H1 (cell line): ENCODE measurements at regions not wholly inside any gene's neighbourhood (a gene's known extent, or its start where the extent isn't known, plus 50 kb on each side); places are given as distances from the start of the nearest gene placed in this dataset.

Source experiments
- HDAC6 ChIP-seq: IDR thresholded peaks from one replicate; pipeline ENCODE4 v1.7.1; 2012; ENCODE audit warnings: low read depth, mild to moderate bottlenecking, inconsistent platforms, low read length, moderate library complexity
- RFX5 ChIP-seq: IDR thresholded peaks from 2 replicates; pipeline ENCODE4 v1.6.1; 2011; ENCODE audit warnings: low read depth, low read length, improper control_type of control experiment, borderline replicate concordance
- TF ChIP-seq, protein P1 (sequence below): IDR thresholded peaks from 2 replicates; pipeline ENCODE4 v1.6.1; 2011; ENCODE audit warnings: low read length, improper control_type of control experiment
- TF ChIP-seq, protein P2 (sequence below), 3 experiments: IDR thresholded peaks; 1 replicate in 2 of 3; 2 replicates in 1 of 3; pipeline versions ENCODE4 v1.5.1 to v1.6.1; 2011; ENCODE audit warnings: low read length in 3 of 3, mild to moderate bottlenecking in 3 of 3, inconsistent platforms in 2 of 3, low read depth in 1 of 3, moderate library complexity in 1 of 3; ENCODE audit not compliant: insufficient read depth in 1 of 3; ENCODE audit errors: control extremely low read depth in 1 of 3
- TF ChIP-seq, protein P3 (sequence below): fragments of 300-600 bp; sonication (generic); IDR thresholded peaks from 2 replicates; pipeline ENCODE4 v1.7.1; 2012; ENCODE audit warnings: low read length, moderate library complexity, mild to moderate bottlenecking, inconsistent platforms; ENCODE audit not compliant: insufficient replicate concordance

DNA sequence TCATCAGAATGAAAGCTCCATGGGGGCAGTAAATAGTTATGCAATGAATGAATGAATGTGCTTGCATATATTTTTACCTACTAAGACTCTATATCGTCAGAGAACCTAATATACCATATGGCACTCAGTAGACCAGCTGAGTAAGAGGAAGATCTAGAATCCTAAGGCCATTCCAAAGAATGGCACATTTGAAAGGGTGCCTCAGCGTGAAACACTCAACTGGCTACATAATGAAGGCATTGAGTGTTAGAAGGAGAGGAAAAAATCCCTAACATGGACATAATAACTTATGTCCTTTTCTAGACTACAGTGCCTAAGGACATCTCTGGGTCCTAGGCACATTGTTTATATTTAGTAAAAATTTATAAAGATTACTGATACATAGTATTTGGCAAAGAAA lies 61.7 kb upstream of the ARID2 start (continued):
- TF ChIP-seq, protein P1, sequence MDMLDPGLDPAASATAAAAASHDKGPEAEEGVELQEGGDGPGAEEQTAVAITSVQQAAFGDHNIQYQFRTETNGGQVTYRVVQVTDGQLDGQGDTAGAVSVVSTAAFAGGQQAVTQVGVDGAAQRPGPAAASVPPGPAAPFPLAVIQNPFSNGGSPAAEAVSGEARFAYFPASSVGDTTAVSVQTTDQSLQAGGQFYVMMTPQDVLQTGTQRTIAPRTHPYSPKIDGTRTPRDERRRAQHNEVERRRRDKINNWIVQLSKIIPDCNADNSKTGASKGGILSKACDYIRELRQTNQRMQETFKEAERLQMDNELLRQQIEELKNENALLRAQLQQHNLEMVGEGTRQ, result no peak
- TF ChIP-seq, protein P2, sequence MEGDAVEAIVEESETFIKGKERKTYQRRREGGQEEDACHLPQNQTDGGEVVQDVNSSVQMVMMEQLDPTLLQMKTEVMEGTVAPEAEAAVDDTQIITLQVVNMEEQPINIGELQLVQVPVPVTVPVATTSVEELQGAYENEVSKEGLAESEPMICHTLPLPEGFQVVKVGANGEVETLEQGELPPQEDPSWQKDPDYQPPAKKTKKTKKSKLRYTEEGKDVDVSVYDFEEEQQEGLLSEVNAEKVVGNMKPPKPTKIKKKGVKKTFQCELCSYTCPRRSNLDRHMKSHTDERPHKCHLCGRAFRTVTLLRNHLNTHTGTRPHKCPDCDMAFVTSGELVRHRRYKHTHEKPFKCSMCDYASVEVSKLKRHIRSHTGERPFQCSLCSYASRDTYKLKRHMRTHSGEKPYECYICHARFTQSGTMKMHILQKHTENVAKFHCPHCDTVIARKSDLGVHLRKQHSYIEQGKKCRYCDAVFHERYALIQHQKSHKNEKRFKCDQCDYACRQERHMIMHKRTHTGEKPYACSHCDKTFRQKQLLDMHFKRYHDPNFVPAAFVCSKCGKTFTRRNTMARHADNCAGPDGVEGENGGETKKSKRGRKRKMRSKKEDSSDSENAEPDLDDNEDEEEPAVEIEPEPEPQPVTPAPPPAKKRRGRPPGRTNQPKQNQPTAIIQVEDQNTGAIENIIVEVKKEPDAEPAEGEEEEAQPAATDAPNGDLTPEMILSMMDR (IDR thresholded peaks at IDR 0.05; ENCODE audit: control extremely low read depth in 1 of 3, insufficient read depth in 1 of 3, low read depth in 1 of 3, low read length in 3 of 3), result no peak
- TF ChIP-seq, protein P3, sequence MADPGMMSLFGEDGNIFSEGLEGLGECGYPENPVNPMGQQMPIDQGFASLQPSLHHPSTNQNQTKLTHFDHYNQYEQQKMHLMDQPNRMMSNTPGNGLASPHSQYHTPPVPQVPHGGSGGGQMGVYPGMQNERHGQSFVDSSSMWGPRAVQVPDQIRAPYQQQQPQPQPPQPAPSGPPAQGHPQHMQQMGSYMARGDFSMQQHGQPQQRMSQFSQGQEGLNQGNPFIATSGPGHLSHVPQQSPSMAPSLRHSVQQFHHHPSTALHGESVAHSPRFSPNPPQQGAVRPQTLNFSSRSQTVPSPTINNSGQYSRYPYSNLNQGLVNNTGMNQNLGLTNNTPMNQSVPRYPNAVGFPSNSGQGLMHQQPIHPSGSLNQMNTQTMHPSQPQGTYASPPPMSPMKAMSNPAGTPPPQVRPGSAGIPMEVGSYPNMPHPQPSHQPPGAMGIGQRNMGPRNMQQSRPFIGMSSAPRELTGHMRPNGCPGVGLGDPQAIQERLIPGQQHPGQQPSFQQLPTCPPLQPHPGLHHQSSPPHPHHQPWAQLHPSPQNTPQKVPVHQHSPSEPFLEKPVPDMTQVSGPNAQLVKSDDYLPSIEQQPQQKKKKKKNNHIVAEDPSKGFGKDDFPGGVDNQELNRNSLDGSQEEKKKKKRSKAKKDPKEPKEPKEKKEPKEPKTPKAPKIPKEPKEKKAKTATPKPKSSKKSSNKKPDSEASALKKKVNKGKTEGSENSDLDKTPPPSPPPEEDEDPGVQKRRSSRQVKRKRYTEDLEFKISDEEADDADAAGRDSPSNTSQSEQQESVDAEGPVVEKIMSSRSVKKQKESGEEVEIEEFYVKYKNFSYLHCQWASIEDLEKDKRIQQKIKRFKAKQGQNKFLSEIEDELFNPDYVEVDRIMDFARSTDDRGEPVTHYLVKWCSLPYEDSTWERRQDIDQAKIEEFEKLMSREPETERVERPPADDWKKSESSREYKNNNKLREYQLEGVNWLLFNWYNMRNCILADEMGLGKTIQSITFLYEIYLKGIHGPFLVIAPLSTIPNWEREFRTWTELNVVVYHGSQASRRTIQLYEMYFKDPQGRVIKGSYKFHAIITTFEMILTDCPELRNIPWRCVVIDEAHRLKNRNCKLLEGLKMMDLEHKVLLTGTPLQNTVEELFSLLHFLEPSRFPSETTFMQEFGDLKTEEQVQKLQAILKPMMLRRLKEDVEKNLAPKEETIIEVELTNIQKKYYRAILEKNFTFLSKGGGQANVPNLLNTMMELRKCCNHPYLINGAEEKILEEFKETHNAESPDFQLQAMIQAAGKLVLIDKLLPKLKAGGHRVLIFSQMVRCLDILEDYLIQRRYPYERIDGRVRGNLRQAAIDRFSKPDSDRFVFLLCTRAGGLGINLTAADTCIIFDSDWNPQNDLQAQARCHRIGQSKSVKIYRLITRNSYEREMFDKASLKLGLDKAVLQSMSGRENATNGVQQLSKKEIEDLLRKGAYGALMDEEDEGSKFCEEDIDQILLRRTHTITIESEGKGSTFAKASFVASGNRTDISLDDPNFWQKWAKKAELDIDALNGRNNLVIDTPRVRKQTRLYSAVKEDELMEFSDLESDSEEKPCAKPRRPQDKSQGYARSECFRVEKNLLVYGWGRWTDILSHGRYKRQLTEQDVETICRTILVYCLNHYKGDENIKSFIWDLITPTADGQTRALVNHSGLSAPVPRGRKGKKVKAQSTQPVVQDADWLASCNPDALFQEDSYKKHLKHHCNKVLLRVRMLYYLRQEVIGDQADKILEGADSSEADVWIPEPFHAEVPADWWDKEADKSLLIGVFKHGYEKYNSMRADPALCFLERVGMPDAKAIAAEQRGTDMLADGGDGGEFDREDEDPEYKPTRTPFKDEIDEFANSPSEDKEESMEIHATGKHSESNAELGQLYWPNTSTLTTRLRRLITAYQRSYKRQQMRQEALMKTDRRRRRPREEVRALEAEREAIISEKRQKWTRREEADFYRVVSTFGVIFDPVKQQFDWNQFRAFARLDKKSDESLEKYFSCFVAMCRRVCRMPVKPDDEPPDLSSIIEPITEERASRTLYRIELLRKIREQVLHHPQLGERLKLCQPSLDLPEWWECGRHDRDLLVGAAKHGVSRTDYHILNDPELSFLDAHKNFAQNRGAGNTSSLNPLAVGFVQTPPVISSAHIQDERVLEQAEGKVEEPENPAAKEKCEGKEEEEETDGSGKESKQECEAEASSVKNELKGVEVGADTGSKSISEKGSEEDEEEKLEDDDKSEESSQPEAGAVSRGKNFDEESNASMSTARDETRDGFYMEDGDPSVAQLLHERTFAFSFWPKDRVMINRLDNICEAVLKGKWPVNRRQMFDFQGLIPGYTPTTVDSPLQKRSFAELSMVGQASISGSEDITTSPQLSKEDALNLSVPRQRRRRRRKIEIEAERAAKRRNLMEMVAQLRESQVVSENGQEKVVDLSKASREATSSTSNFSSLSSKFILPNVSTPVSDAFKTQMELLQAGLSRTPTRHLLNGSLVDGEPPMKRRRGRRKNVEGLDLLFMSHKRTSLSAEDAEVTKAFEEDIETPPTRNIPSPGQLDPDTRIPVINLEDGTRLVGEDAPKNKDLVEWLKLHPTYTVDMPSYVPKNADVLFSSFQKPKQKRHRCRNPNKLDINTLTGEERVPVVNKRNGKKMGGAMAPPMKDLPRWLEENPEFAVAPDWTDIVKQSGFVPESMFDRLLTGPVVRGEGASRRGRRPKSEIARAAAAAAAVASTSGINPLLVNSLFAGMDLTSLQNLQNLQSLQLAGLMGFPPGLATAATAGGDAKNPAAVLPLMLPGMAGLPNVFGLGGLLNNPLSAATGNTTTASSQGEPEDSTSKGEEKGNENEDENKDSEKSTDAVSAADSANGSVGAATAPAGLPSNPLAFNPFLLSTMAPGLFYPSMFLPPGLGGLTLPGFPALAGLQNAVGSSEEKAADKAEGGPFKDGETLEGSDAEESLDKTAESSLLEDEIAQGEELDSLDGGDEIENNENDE, result no peak
- TF ChIP-seq HDAC6 (no peak), RFX5 (no peak)
